Activated naive CD8-positive, alpha-beta T cell treated with anti-CD3 and anti-CD28 coated beads for 36 hours (primary cell): ENCODE measurements at regions not wholly inside any gene's neighbourhood (a gene's known extent, or its start where the extent isn't known, plus 50 kb on each side); places are given as distances from the start of the nearest gene placed in this dataset.

Experiments
- DNase-seq: peaks from one replicate; pipeline ENCODE4 v3.0.0; 2021
- H3K27ac Mint-ChIP-seq: one replicate; pipeline ENCODE4 v1.8.0; 2022; ENCODE audit warnings: mild to moderate bottlenecking, moderate library complexity, mixed read lengths
- H3K27me3 Mint-ChIP-seq: one replicate; pipeline ENCODE4 v1.8.0; 2022; ENCODE audit warnings: mild to moderate bottlenecking, mixed read lengths
- H3K36me3 Mint-ChIP-seq: one replicate; pipeline ENCODE4 v1.8.0; 2021; ENCODE audit warnings: mild to moderate bottlenecking, mixed read lengths
- H3K4me1 Mint-ChIP-seq: one replicate; pipeline ENCODE4 v1.8.0; 2021; ENCODE audit warnings: mixed read lengths
- H3K4me3 Mint-ChIP-seq: one replicate; pipeline ENCODE4 v1.8.0; 2022; ENCODE audit warnings: mild to moderate bottlenecking, moderate library complexity, mixed read lengths
- H3K9me3 Mint-ChIP-seq: one replicate; pipeline ENCODE4 v1.8.0; 2022; ENCODE audit warnings: mixed read lengths

GRCh38 chr13:103222683-103223082 is 156.5 kb upstream of the SLC10A2 start:
- DNase-seq: no peak
- Mint-ChIP-seq H3K36me3 (no peaks in the 10 kb centered on the region), H3K4me3 (no peak overlapping the region), H3K4me1 (no peaks in the 10 kb centered on the region), H3K27me3 (no peaks in the 10 kb centered on the region), H3K27ac (no peak overlapping the region), H3K9me3 (no peaks in the 10 kb centered on the region)

GRCh38 chr13:103218253-103218652 is 152.0 kb upstream of the SLC10A2 start:
- Mint-ChIP-seq H3K27ac (no peak overlapping the region), H3K9me3 (no peaks in the 10 kb centered on the region), H3K36me3 (no peaks in the 10 kb centered on the region), H3K4me1 (no peaks in the 10 kb centered on the region), H3K27me3 (no peaks in the 10 kb centered on the region), H3K4me3 (no peak overlapping the region)
- DNase-seq: no peak

- Mint-ChIP-seq H3K4me3 (no peak overlapping the region), H3K27ac (no peak overlapping the region), H3K27me3 (no peaks in the 10 kb centered on the region), H3K9me3 (no peaks in the 10 kb centered on the region), H3K36me3 (no peaks in the 10 kb centered on the region), H3K4me1 (no peaks in the 10 kb centered on the region)
- DNase-seq: no peak
Measured at GRCh38 chr13:103213152-103213551, 146.9 kb upstream of the SLC10A2 start.

- H3K27ac Mint-ChIP-seq: no peak overlapping the region
- no peaks in the 10 kb centered on the region for H3K27me3 Mint-ChIP-seq
- DNase-seq: no peak
- no peaks in the 10 kb centered on the region for H3K4me1 Mint-ChIP-seq
- H3K4me3 Mint-ChIP-seq: no peak overlapping the region
- no peaks in the 10 kb centered on the region for H3K9me3 Mint-ChIP-seq
- H3K36me3 Mint-ChIP-seq: no peaks in the 10 kb centered on the region
Measured at GRCh38 chr13:103210348-103210747, 144.1 kb upstream of the SLC10A2 start.

- Mint-ChIP-seq H3K4me1 (no peaks in the 10 kb centered on the region), H3K27ac (no peak overlapping the region), H3K36me3 (no peaks in the 10 kb centered on the region), H3K9me3 (peaks cover 7% of the 10 kb centered on the region), H3K27me3 (no peaks in the 10 kb centered on the region), H3K4me3 (no peak overlapping the region)
- no peak for DNase-seq
Measured at GRCh38 chr13:103203735-103204330, 137.6 kb upstream of the SLC10A2 start.

GRCh38 chr13:103200118-103200885 is 134.1 kb upstream of the SLC10A2 start:
- H3K27me3 Mint-ChIP-seq: no peaks in the 10 kb centered on the region
- no peaks in the 10 kb centered on the region for H3K4me1 Mint-ChIP-seq
- no peak overlapping the region for H3K4me3 Mint-ChIP-seq
- H3K36me3 Mint-ChIP-seq: no peaks in the 10 kb centered on the region
- DNase-seq: no peak
- H3K9me3 Mint-ChIP-seq: peaks cover 7% of the 10 kb centered on the region
- H3K27ac Mint-ChIP-seq: no peak overlapping the region

GRCh38 chr13:103199380-103200088 is 133.3 kb upstream of the SLC10A2 start:
- no peak overlapping the region for H3K4me3 Mint-ChIP-seq
- no peaks in the 10 kb centered on the region for H3K4me1 Mint-ChIP-seq

GRCh38 chr13:103196356-103196755 is 130.1 kb upstream of the SLC10A2 start:
- peaks cover 7% of the 10 kb centered on the region for H3K9me3 Mint-ChIP-seq
- H3K4me3 Mint-ChIP-seq: no peak overlapping the region
- H3K4me1 Mint-ChIP-seq: no peaks in the 10 kb centered on the region
- DNase-seq: no peak
- no peak overlapping the region for H3K27ac Mint-ChIP-seq
- peaks cover 2% of the 10 kb centered on the region for H3K27me3 Mint-ChIP-seq
- no peaks in the 10 kb centered on the region for H3K36me3 Mint-ChIP-seq

More at GRCh38 chr13:103199380-103200088, 133.3 kb upstream of the SLC10A2 start:
- no peak overlapping the region for H3K27ac Mint-ChIP-seq
- no peak for DNase-seq
- no peaks in the 10 kb centered on the region for H3K27me3 Mint-ChIP-seq
- no peaks in the 10 kb centered on the region for H3K36me3 Mint-ChIP-seq
- H3K9me3 Mint-ChIP-seq: peaks cover 7% of the 10 kb centered on the region

- Mint-ChIP-seq H3K9me3 (peaks cover 7% of the 10 kb centered on the region), H3K4me3 (no peak overlapping the region)
Measured at GRCh38 chr13:103195762-103196161, 129.5 kb upstream of the SLC10A2 start.

GRCh38 chr13:103194871-103195270 is 128.7 kb upstream of the SLC10A2 start:
- Mint-ChIP-seq H3K4me3 (no peak overlapping the region), H3K27ac (no peak overlapping the region), H3K27me3 (peaks cover 17% of the 10 kb centered on the region), H3K4me1 (no peaks in the 10 kb centered on the region), H3K9me3 (peaks cover 7% of the 10 kb centered on the region), H3K36me3 (no peaks in the 10 kb centered on the region)
- no peak for DNase-seq

More at GRCh38 chr13:103195762-103196161, 129.5 kb upstream of the SLC10A2 start:
- no peak for DNase-seq
- H3K36me3 Mint-ChIP-seq: no peaks in the 10 kb centered on the region
- H3K27ac Mint-ChIP-seq: no peak overlapping the region
- no peaks in the 10 kb centered on the region for H3K4me1 Mint-ChIP-seq
- peaks cover 8% of the 10 kb centered on the region for H3K27me3 Mint-ChIP-seq

GRCh38 chr13:103192511-103193135 is 126.4 kb upstream of the SLC10A2 start:
- no peaks in the 10 kb centered on the region for H3K36me3 Mint-ChIP-seq
- H3K4me1 Mint-ChIP-seq: no peaks in the 10 kb centered on the region
- H3K4me3 Mint-ChIP-seq: no peak overlapping the region
- H3K27ac Mint-ChIP-seq: no peak overlapping the region
- DNase-seq: no peak
- H3K27me3 Mint-ChIP-seq: peaks cover 17% of the 10 kb centered on the region
- no peaks in the 10 kb centered on the region for H3K9me3 Mint-ChIP-seq

GRCh38 chr13:103190841-103191240 is 124.6 kb upstream of the SLC10A2 start:
- Mint-ChIP-seq H3K4me1 (no peaks in the 10 kb centered on the region), H3K27ac (no peak overlapping the region), H3K36me3 (no peaks in the 10 kb centered on the region), H3K27me3 (peaks cover 17% of the 10 kb centered on the region), H3K4me3 (no peak overlapping the region), H3K9me3 (no peaks in the 10 kb centered on the region)
- DNase-seq: no peak

- Mint-ChIP-seq H3K27ac (no peak overlapping the region), H3K36me3 (no peaks in the 10 kb centered on the region), H3K4me1 (no peaks in the 10 kb centered on the region), H3K4me3 (no peak overlapping the region), H3K9me3 (no peaks in the 10 kb centered on the region), H3K27me3 (peaks cover 17% of the 10 kb centered on the region)
- no peak for DNase-seq
Measured at GRCh38 chr13:103188713-103189326, 122.6 kb upstream of the SLC10A2 start.

GRCh38 chr13:103187721-103188156 is 121.5 kb upstream of the SLC10A2 start:
- Mint-ChIP-seq H3K4me3 (no peak overlapping the region), H3K36me3 (no peaks in the 10 kb centered on the region), H3K27ac (no peak overlapping the region), H3K9me3 (no peaks in the 10 kb centered on the region), H3K4me1 (no peaks in the 10 kb centered on the region), H3K27me3 (peaks cover 17% of the 10 kb centered on the region)
- DNase-seq: no peak

GRCh38 chr13:103184413-103184812 is 118.2 kb upstream of the SLC10A2 start:
- no peaks in the 10 kb centered on the region for H3K4me1 Mint-ChIP-seq
- no peak overlapping the region for H3K4me3 Mint-ChIP-seq
- no peak overlapping the region for H3K27ac Mint-ChIP-seq
- H3K27me3 Mint-ChIP-seq: no peaks in the 10 kb centered on the region
- no peaks in the 10 kb centered on the region for H3K36me3 Mint-ChIP-seq
- no peak for DNase-seq
- H3K9me3 Mint-ChIP-seq: no peaks in the 10 kb centered on the region
